Neural cell (in vitro differentiated cells): ENCODE measurements at regions not wholly inside any gene's neighbourhood (a gene's known extent, or its start where the extent isn't known, plus 50 kb on each side); places are given as distances from the start of the nearest gene placed in this dataset.

ENCODE experiments used
- H2AFZ ChIP-seq: fragments of 200-600, 300-800 bp; sonication (generic), shearing (Covaris generic); 2 replicates; pipeline ENCODE4 v1.6.0; 2014; ENCODE audit warnings: low read depth, mild to moderate bottlenecking, antibody characterized with exemption, low read length, moderate library complexity
- H3F3A ChIP-seq: fragments of 200-600 bp; shearing (Covaris generic); 2 replicates; pipeline ENCODE4 v1.6.1; 2016; ENCODE audit warnings: mild to moderate bottlenecking, moderate library complexity, mixed read lengths, antibody characterized with exemption, low read length; ENCODE audit not compliant: insufficient read depth, poor library complexity, severe bottlenecking
- H3K27ac ChIP-seq: fragments of 200-600, 300-800 bp; sonication (generic), shearing (Covaris generic); 2 replicates; pipeline ENCODE4 v1.5.1; 2014; ENCODE audit warnings: mild to moderate bottlenecking, low read length, moderate library complexity
- H3K27me3 ChIP-seq: fragments of 300-800, 200-600 bp; sonication (generic), shearing (Covaris generic); 2 replicates; pipeline ENCODE4 v1.6.0; 2014; ENCODE audit warnings: mild to moderate bottlenecking, low read depth, low read length, moderate library complexity; ENCODE audit not compliant: insufficient read depth
- H3K36me3 ChIP-seq: fragments of 300-800, 200-600 bp; sonication (generic), shearing (Covaris generic); 2 replicates; pipeline ENCODE4 v1.5.1; 2014; ENCODE audit warnings: mild to moderate bottlenecking, antibody characterized with exemption, low read length, moderate library complexity; ENCODE audit not compliant: insufficient read depth
- H3K4me2 ChIP-seq: fragments of 300-800, 200-600 bp; sonication (generic), shearing (Covaris generic); 2 replicates; pipeline ENCODE4 v1.6.0; 2014; ENCODE audit warnings: mild to moderate bottlenecking, low read length
- H3K4me3 ChIP-seq: fragments of 300-800, 200-600 bp; sonication (generic), shearing (Covaris generic); 2 replicates; pipeline ENCODE4 v1.5.1; 2014; ENCODE audit warnings: mild to moderate bottlenecking, low read length, moderate library complexity
- H3K79me2 ChIP-seq: fragments of 200-600 bp; shearing (Covaris generic); replicated peaks from 2 replicates; pipeline ENCODE4 v1.6.0; 2014; ENCODE audit warnings: mild to moderate bottlenecking, low read length, moderate library complexity; ENCODE audit not compliant: insufficient read depth
- H3K9ac ChIP-seq: fragments of 300-800, 200-600 bp; sonication (generic), shearing (Covaris generic); 2 replicates; pipeline ENCODE4 v1.6.1; 2016; ENCODE audit warnings: mild to moderate bottlenecking, low read length, mixed read lengths
- H3K9me2 ChIP-seq: fragments of 200-600 bp; shearing (Covaris generic); 2 replicates; pipeline ENCODE4 v1.6.1; 2016; ENCODE audit warnings: mild to moderate bottlenecking, low read length, mixed read lengths; ENCODE audit not compliant: insufficient read depth
- H3K9me3 ChIP-seq: fragments of 200-600, 300-800 bp; sonication (generic), shearing (Covaris generic); 2 replicates; pipeline ENCODE4 v1.6.1; 2016; ENCODE audit warnings: mild to moderate bottlenecking, mixed run types, low read length, moderate library complexity, mixed read lengths
- H4K20me1 ChIP-seq: fragments of 200-600 bp; shearing (Covaris generic); 2 replicates; pipeline ENCODE4 v1.6.1; 2016; ENCODE audit warnings: mild to moderate bottlenecking, mixed run types; ENCODE audit not compliant: insufficient read depth
- EP300 ChIP-seq: fragments of 450-650 bp; conservative IDR thresholded peaks from 2 replicates; pipeline ENCODE4 v1.6.1; 2014; ENCODE audit warnings: antibody characterized with exemption, mild to moderate bottlenecking, moderate library complexity; ENCODE audit not compliant: poor library complexity, severe bottlenecking
- EZH2 ChIP-seq: fragments of 200-600, 300-800 bp; shearing (Covaris generic), sonication (generic); IDR thresholded peaks from 2 replicates; pipeline ENCODE4 v1.6.1; 2014; ENCODE audit warnings: antibody characterized with exemption, low read length, borderline replicate concordance, mild to moderate bottlenecking; ENCODE audit not compliant: insufficient read depth, poor library complexity, severe bottlenecking
- MXI1 ChIP-seq: fragments of 450-650 bp; conservative IDR thresholded peaks from 2 replicates; pipeline ENCODE4 v1.6.1; 2014; ENCODE audit warnings: antibody characterized with exemption, mild to moderate bottlenecking; ENCODE audit not compliant: poor library complexity, severe bottlenecking
- POLR2AphosphoS5 ChIP-seq: IDR thresholded peaks from 2 replicates; pipeline ENCODE4 v1.6.1; 2012
- RAD21 ChIP-seq: fragments of 450-650 bp; conservative IDR thresholded peaks from 2 replicates; pipeline ENCODE4 v1.6.1; 2014; ENCODE audit warnings: antibody characterized with exemption, mild to moderate bottlenecking, moderate library complexity
- SMC3 ChIP-seq: fragments of 450-650 bp; conservative IDR thresholded peaks from 2 replicates; pipeline ENCODE4 v1.6.1; 2014; ENCODE audit warnings: antibody characterized with exemption, mild to moderate bottlenecking, moderate library complexity; ENCODE audit not compliant: poor library complexity
- TAF1 ChIP-seq: IDR thresholded peaks from 2 replicates; pipeline ENCODE4 v1.6.1; 2012; ENCODE audit warnings: low read depth
- TF ChIP-seq, protein P1 (sequence below): IDR thresholded peaks from 2 replicates; pipeline ENCODE4 v1.6.1; 2012; ENCODE audit warnings: borderline replicate concordance
- TF ChIP-seq, protein P2 (sequence below): fragments of 450-650 bp; IDR thresholded peaks from 2 replicates; pipeline ENCODE4 v1.5.1; 2014; ENCODE audit warnings: antibody characterized with exemption, mild to moderate bottlenecking, moderate library complexity; ENCODE audit not compliant: poor library complexity, severe bottlenecking

DNA sequence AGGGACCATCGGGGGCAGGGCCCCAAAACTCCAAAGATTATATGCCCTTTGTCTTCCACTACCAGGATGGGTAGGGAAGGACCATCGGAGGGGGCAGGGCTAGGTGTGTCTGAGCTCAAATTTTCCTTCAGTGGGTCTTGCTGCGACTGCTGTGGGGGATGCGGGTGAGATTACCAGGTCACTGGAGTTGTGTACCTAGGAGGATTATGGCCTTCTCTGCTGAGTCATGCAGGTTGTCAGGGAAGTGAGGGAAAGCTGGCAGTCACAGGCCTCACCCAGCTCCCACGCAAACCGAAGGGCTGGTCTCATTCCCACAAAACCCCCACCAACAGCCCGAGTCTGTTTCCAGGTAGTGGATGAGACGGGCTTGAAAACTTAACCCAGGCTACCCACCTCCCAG, 489.4 kb downstream of the ZNF608 start:
- Histone ChIP-seq H3K4me3 (no peak overlapping the region), H3K27ac (no peak overlapping the region), H4K20me1 (no peaks in the 10 kb centered on the region), H3K79me2 (no peaks in the 10 kb centered on the region), H3K9me3 (no peaks in the 10 kb centered on the region), H3K9me2 (no peaks in the 10 kb centered on the region), H3K9ac (no peak overlapping the region), H3K27me3 (no peaks in the 10 kb centered on the region), H3F3A (no peaks in the 10 kb centered on the region), H3K36me3 (no peaks in the 10 kb centered on the region), H3K4me2 (no peak overlapping the region), H2AFZ (no peak overlapping the region)
- no peak for TF ChIP-seq EP300
- no peak for TF ChIP-seq POLR2AphosphoS5
- TF ChIP-seq EZH2, result no peak
- no peak for TF ChIP-seq SMC3
- TF ChIP-seq, protein P1, sequence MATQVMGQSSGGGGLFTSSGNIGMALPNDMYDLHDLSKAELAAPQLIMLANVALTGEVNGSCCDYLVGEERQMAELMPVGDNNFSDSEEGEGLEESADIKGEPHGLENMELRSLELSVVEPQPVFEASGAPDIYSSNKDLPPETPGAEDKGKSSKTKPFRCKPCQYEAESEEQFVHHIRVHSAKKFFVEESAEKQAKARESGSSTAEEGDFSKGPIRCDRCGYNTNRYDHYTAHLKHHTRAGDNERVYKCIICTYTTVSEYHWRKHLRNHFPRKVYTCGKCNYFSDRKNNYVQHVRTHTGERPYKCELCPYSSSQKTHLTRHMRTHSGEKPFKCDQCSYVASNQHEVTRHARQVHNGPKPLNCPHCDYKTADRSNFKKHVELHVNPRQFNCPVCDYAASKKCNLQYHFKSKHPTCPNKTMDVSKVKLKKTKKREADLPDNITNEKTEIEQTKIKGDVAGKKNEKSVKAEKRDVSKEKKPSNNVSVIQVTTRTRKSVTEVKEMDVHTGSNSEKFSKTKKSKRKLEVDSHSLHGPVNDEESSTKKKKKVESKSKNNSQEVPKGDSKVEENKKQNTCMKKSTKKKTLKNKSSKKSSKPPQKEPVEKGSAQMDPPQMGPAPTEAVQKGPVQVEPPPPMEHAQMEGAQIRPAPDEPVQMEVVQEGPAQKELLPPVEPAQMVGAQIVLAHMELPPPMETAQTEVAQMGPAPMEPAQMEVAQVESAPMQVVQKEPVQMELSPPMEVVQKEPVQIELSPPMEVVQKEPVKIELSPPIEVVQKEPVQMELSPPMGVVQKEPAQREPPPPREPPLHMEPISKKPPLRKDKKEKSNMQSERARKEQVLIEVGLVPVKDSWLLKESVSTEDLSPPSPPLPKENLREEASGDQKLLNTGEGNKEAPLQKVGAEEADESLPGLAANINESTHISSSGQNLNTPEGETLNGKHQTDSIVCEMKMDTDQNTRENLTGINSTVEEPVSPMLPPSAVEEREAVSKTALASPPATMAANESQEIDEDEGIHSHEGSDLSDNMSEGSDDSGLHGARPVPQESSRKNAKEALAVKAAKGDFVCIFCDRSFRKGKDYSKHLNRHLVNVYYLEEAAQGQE, result no peak
- TF ChIP-seq, protein P2, sequence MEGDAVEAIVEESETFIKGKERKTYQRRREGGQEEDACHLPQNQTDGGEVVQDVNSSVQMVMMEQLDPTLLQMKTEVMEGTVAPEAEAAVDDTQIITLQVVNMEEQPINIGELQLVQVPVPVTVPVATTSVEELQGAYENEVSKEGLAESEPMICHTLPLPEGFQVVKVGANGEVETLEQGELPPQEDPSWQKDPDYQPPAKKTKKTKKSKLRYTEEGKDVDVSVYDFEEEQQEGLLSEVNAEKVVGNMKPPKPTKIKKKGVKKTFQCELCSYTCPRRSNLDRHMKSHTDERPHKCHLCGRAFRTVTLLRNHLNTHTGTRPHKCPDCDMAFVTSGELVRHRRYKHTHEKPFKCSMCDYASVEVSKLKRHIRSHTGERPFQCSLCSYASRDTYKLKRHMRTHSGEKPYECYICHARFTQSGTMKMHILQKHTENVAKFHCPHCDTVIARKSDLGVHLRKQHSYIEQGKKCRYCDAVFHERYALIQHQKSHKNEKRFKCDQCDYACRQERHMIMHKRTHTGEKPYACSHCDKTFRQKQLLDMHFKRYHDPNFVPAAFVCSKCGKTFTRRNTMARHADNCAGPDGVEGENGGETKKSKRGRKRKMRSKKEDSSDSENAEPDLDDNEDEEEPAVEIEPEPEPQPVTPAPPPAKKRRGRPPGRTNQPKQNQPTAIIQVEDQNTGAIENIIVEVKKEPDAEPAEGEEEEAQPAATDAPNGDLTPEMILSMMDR, result no peak
- TF ChIP-seq MXI1, result no peak
- no peak for TF ChIP-seq TAF1
- no peak for TF ChIP-seq RAD21

DNA sequence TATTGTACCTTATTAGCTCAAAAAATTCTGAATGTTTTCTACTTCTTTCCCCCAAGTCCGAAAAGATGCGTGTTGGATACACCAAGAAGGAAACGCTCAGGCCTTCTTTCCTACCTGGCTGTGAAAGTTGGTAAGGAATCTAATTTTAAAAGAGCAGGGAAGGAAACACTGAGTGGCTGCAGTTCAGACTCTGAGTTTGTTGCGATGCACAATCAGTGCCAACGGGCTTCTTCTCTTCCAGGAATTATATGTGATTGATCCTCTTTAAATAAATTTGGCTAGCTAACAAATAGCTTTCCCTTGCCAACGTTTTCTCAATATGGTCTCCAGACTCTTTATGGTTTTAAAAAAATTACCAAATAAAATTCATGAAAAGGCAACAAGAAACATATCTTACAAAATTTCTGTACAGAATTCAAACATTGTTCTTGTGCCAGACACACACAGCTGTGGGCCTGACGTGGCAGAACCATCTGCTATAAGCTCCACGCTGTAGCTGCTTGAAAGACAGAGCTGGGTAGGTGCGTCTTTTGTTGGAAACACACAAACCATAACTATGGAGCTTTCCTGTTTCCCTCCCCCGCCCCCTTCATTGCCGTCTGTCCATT, 493.1 kb downstream of the ZNF608 start:
- Histone ChIP-seq H3K27me3 (no peaks in the 10 kb centered on the region), H4K20me1 (no peaks in the 10 kb centered on the region), H3K36me3 (no peaks in the 10 kb centered on the region), H3K9me2 (no peaks in the 10 kb centered on the region), H3K4me2 (no peak overlapping the region), H3K9ac (no peak overlapping the region), H3K9me3 (no peaks in the 10 kb centered on the region), H3F3A (no peaks in the 10 kb centered on the region), H3K4me3 (no peak overlapping the region), H2AFZ (no peak overlapping the region), H3K27ac (no peak overlapping the region), H3K79me2 (no peaks in the 10 kb centered on the region)
- TF ChIP-seq TAF1 (no peak), MXI1 (no peak), POLR2AphosphoS5 (no peak), SMC3 (no peak), EP300 (no peak), RAD21 (no peak), EZH2 (no peak)
- TF ChIP-seq, protein P1, result no peak
- TF ChIP-seq, protein P2, result no peak
